H9 (cell line): ENCODE measurements at regions not wholly inside any gene's neighbourhood (a gene's known extent, or its start where the extent isn't known, plus 50 kb on each side); places are given as distances from the start of the nearest gene placed in this dataset.

ENCODE experiments used
- DNase-seq: peaks from one replicate; pipeline ENCODE4 v3.0.0-alpha.2; 2017
- H2AFZ ChIP-seq: one replicate; pipeline ENCODE4 v1.6.1; 2013; ENCODE audit warnings: mild to moderate bottlenecking, low read length, control low read depth, moderate library complexity
- H2AK5ac ChIP-seq: 2 replicates; pipeline ENCODE4 v1.6.1; 2013; ENCODE audit warnings: low read length, control low read depth, mixed read lengths; ENCODE audit not compliant: insufficient read length
- H2BK120ac ChIP-seq: one replicate; pipeline ENCODE4 v1.6.1; 2013; ENCODE audit warnings: low read depth, mild to moderate bottlenecking, low read length, control low read depth, inconsistent platforms; ENCODE audit not compliant: poor library complexity, severe bottlenecking
- H2BK12ac ChIP-seq: 2 replicates; pipeline ENCODE4 v1.6.1; 2013; ENCODE audit warnings: low read length, control low read depth, mixed read lengths, low read depth; ENCODE audit not compliant: insufficient read length
- H2BK15ac ChIP-seq: 2 replicates; pipeline ENCODE4 v1.6.1; 2013; ENCODE audit warnings: low read depth, low read length, control low read depth
- H2BK20ac ChIP-seq: one replicate; pipeline ENCODE4 v1.6.1; 2013; ENCODE audit warnings: low read depth, mild to moderate bottlenecking, low read length, control low read depth, inconsistent platforms; ENCODE audit not compliant: poor library complexity, severe bottlenecking
- H2BK5ac ChIP-seq: 2 replicates; pipeline ENCODE4 v1.6.1; 2013; ENCODE audit warnings: low read length, control low read depth, mixed read lengths; ENCODE audit not compliant: insufficient read length
- H3K14ac ChIP-seq: 2 replicates; pipeline ENCODE4 v1.6.1; 2013; ENCODE audit warnings: low read length, control low read depth; ENCODE audit not compliant: insufficient read depth
- H3K18ac ChIP-seq: 2 replicates; pipeline ENCODE4 v1.6.1; 2013; ENCODE audit warnings: low read depth, mild to moderate bottlenecking, mixed read lengths, low read length, control low read depth; ENCODE audit not compliant: insufficient read length
- H3K23ac ChIP-seq: 2 replicates; pipeline ENCODE4 v1.6.1; 2013; ENCODE audit warnings: low read length, control low read depth, mixed read lengths, low read depth; ENCODE audit not compliant: insufficient read length
- H3K23me2 ChIP-seq: 2 replicates; pipeline ENCODE4 v1.6.1; 2013; ENCODE audit warnings: low read depth, mild to moderate bottlenecking, mixed read lengths, low read length, control low read depth; ENCODE audit not compliant: insufficient read length, poor library complexity, severe bottlenecking
- H3K27ac ChIP-seq: 2 replicates; pipeline ENCODE4 v1.5.1; 2013; ENCODE audit warnings: low read length, control low read depth, mixed read lengths, low read depth; ENCODE audit not compliant: insufficient read length
- H3K27me3 ChIP-seq: 2 replicates; pipeline ENCODE4 v1.6.1; 2013; ENCODE audit warnings: low read length, control low read depth, inconsistent platforms; ENCODE audit not compliant: insufficient read depth
- H3K4ac ChIP-seq: 2 replicates; pipeline ENCODE4 v1.6.1; 2013; ENCODE audit warnings: low read depth, mild to moderate bottlenecking, control low read depth, inconsistent platforms, low read length, moderate library complexity
- H3K4me1 ChIP-seq: 2 replicates; pipeline ENCODE4 v1.6.1; 2013; ENCODE audit warnings: low read length, control low read depth, inconsistent platforms; ENCODE audit not compliant: insufficient read depth
- H3K4me2 ChIP-seq: 2 replicates; pipeline ENCODE4 v1.6.1; 2013; ENCODE audit warnings: low read length, control low read depth, mixed read lengths; ENCODE audit not compliant: insufficient read length, insufficient read depth
- H3K56ac ChIP-seq: 2 replicates; pipeline ENCODE4 v1.6.1; 2013; ENCODE audit warnings: low read depth, mild to moderate bottlenecking, mixed read lengths, low read length, control low read depth; ENCODE audit not compliant: insufficient read length
- H3K79me1 ChIP-seq: 2 replicates; pipeline ENCODE4 v1.6.1; 2013; ENCODE audit warnings: low read depth, mild to moderate bottlenecking, moderate library complexity, low read length, control low read depth, inconsistent platforms; ENCODE audit not compliant: insufficient read depth, poor library complexity, severe bottlenecking
- H3K79me2 ChIP-seq: 2 replicates; pipeline ENCODE4 v1.6.1; 2013; ENCODE audit warnings: low read length, control low read depth, inconsistent platforms; ENCODE audit not compliant: insufficient read depth
- H3K9ac ChIP-seq: 2 replicates; pipeline ENCODE4 v1.6.1; 2013; ENCODE audit warnings: low read length, control low read depth, mixed read lengths; ENCODE audit not compliant: insufficient read length; ENCODE audit errors: extremely low read depth
- H3K9me3 ChIP-seq: one replicate; pipeline ENCODE4 v1.6.1; 2013; ENCODE audit warnings: low read depth, low read length, inconsistent platforms; ENCODE audit not compliant: control insufficient read depth
- H3T11ph ChIP-seq: one replicate; pipeline ENCODE4 v1.6.1; 2013; ENCODE audit warnings: mild to moderate bottlenecking, low read length, control low read depth, inconsistent platforms
- H4K20me1 ChIP-seq: one replicate; pipeline ENCODE4 v1.6.1; 2013; ENCODE audit not compliant: control insufficient read depth, insufficient read length, insufficient read depth
- H4K5ac ChIP-seq: 2 replicates; pipeline ENCODE4 v1.6.1; 2013; ENCODE audit warnings: low read depth, mild to moderate bottlenecking, mixed read lengths, low read length, control low read depth; ENCODE audit not compliant: insufficient read length
- H4K8ac ChIP-seq: replicated peaks from 2 replicates; pipeline ENCODE4 v1.6.1; 2013; ENCODE audit warnings: low read length, control low read depth, mixed read lengths, low read depth; ENCODE audit not compliant: insufficient read length
- H4K91ac ChIP-seq: 2 replicates; pipeline ENCODE4 v1.6.1; 2013; ENCODE audit warnings: low read depth, mild to moderate bottlenecking, moderate library complexity, mixed read lengths, low read length, control low read depth; ENCODE audit not compliant: insufficient read length
- H3K27ac Mint-ChIP-seq, 3 experiments: 2 replicates in 2 of 3; 3 replicates in 1 of 3; pipeline ENCODE4 v1.8.0; 2020 to 2021; ENCODE audit warnings: mixed read lengths in 3 of 3, mild to moderate bottlenecking in 1 of 3, moderate library complexity in 1 of 3
- H3K27me3 Mint-ChIP-seq: 2 replicates; pipeline ENCODE4 v1.8.0; 2021; ENCODE audit warnings: low read depth, mild to moderate bottlenecking, moderate library complexity, mixed read lengths
- H3K36me3 Mint-ChIP-seq, 3 experiments: 2 replicates in 2 of 3; 3 replicates in 1 of 3; pipeline ENCODE4 v1.8.0; 2020 to 2021; ENCODE audit warnings: low read depth in 3 of 3, mixed read lengths in 3 of 3; ENCODE audit not compliant: insufficient read depth in 1 of 3
- H3K4me1 Mint-ChIP-seq, 2 experiments: 2 replicates each; pipeline ENCODE4 v1.8.0; 2020; ENCODE audit warnings: mixed read lengths in 2 of 2
- H3K4me3 Mint-ChIP-seq, 2 experiments: 2 replicates in 1 of 2; 3 replicates in 1 of 2; pipeline ENCODE4 v1.8.0; 2020 to 2021; ENCODE audit warnings: mild to moderate bottlenecking in 2 of 2, mixed read lengths in 2 of 2, moderate library complexity in 1 of 2
- H3K9me3 Mint-ChIP-seq, 2 experiments: 2 replicates in 1 of 2; 3 replicates in 1 of 2; pipeline ENCODE4 v1.8.0; 2020; ENCODE audit warnings: mild to moderate bottlenecking in 2 of 2, mixed read lengths in 2 of 2, moderate library complexity in 1 of 2
- WGBS: extraction: QIAGEN DNeasy Blood & Tissue Kit; methylation state at CpG from one replicate; pipeline ENCODE4 v1.1.7; 2013; ENCODE audit warnings: missing lambda C conversion rate, low lambda C conversion rate, mixed read lengths; ENCODE audit not compliant: insufficient read length; ENCODE audit errors: extremely low coverage; 5-methylcytosine and 5-hydroxymethylcytosine counted together
- TF ChIP-seq, protein P1 (sequence below): fragments of 200-600 bp; sonication (generic); conservative IDR thresholded peaks from 3 replicates; pipeline ENCODE4 v1.8.0; 2021; ENCODE audit warnings: antibody characterized with exemption, mild to moderate bottlenecking

DNA sequence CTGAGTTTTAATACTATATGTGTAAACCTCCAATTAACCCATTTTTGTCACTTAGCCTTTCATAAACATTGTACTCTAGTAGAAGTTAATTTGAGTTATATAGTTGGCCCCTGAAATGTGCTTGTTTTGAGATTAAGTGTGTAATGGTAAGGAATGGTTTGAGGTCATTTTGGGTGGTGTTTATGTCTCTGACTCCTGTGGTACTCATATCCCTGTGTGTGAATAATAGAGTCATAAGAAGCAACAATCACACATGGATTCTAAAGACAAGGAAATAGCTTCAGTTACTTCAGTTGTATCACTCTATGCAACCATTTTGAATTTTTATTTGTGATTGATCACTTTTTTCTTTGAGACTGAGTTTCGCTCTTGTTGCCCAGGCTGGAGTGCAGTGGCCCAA is 408.5 kb downstream of the MFSD1 start:
- no peak overlapping the region for H4K5ac ChIP-seq
- H3K4me2 ChIP-seq, result no peak overlapping the region
- H3K27me3 Mint-ChIP-seq, result no peaks in the 10 kb centered on the region; the same call in 1 of the 2 replicates
- H2BK15ac ChIP-seq, result no peak overlapping the region
- no peak overlapping the region for H4K91ac ChIP-seq
- no peak overlapping the region for H3K27ac ChIP-seq
- peaks cover 0 to 7% of the 10 kb centered on the region in 2 experiments; a peak in 4 of 5 replicates for H3K9me3 Mint-ChIP-seq
- H3K23ac ChIP-seq, result no peak overlapping the region
- whole genome bisulfite sequencing, result no CpG with 5 or more reads among the region's 1 CpG
- no peak overlapping the region for H2BK120ac ChIP-seq
- H3K27me3 ChIP-seq, result no peaks in the 10 kb centered on the region
- no peaks in the 10 kb centered on the region for H3K9me3 ChIP-seq
- no peak overlapping the region for H3K4ac ChIP-seq
- no peaks in the 10 kb centered on the region for H3K23me2 ChIP-seq
- H3K4me3 Mint-ChIP-seq, result no peak overlapping the region
- H2AFZ ChIP-seq, result no peak overlapping the region
- H3K14ac ChIP-seq, result no peak overlapping the region
- DNase-seq, result no peak
- H2BK5ac ChIP-seq, result no peak overlapping the region
- no peak overlapping the region for H3K27ac Mint-ChIP-seq
- H2BK20ac ChIP-seq, result no peak overlapping the region
- no peaks in the 10 kb centered on the region for H3K4me1 ChIP-seq
- no peaks in the 10 kb centered on the region for H4K20me1 ChIP-seq
- H3K79me2 ChIP-seq, result no peaks in the 10 kb centered on the region
- H2AK5ac ChIP-seq, result no peak overlapping the region
- H3K4me1 Mint-ChIP-seq, result no peaks in the 10 kb centered on the region
- H3T11ph ChIP-seq, result no peak overlapping the region
- H3K36me3 Mint-ChIP-seq, result peaks cover 0 to 1% (median 0%) of the 10 kb centered on the region in 3 experiments; a peak in 1 of 7 replicates
- no peak overlapping the region for H3K9ac ChIP-seq
- H4K8ac ChIP-seq, result no peak overlapping the region
- H3K56ac ChIP-seq, result no peak overlapping the region
- H3K18ac ChIP-seq, result no peak overlapping the region
- no peaks in the 10 kb centered on the region for H3K79me1 ChIP-seq
- TF ChIP-seq, protein P1, sequence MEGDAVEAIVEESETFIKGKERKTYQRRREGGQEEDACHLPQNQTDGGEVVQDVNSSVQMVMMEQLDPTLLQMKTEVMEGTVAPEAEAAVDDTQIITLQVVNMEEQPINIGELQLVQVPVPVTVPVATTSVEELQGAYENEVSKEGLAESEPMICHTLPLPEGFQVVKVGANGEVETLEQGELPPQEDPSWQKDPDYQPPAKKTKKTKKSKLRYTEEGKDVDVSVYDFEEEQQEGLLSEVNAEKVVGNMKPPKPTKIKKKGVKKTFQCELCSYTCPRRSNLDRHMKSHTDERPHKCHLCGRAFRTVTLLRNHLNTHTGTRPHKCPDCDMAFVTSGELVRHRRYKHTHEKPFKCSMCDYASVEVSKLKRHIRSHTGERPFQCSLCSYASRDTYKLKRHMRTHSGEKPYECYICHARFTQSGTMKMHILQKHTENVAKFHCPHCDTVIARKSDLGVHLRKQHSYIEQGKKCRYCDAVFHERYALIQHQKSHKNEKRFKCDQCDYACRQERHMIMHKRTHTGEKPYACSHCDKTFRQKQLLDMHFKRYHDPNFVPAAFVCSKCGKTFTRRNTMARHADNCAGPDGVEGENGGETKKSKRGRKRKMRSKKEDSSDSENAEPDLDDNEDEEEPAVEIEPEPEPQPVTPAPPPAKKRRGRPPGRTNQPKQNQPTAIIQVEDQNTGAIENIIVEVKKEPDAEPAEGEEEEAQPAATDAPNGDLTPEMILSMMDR, result no peak
- no peak overlapping the region for H2BK12ac ChIP-seq
